Fibroblast of the conjunctiva (primary cell): ENCODE measurements at regions not wholly inside any gene's neighbourhood (a gene's known extent, or its start where the extent isn't known, plus 50 kb on each side); places are given as distances from the start of the nearest gene placed in this dataset.
"Not testable (repeated sequence)": the region's sequence is repeated elsewhere in the genome, so short reads cannot be mapped to it uniquely, and the experiment has no call there.

Experiments used
- DNase-seq: peaks from one replicate; pipeline ENCODE4 v3.0.0-alpha.2; 2010; ENCODE audit warnings: low read depth

- no peak for DNase-seq
Measured at GRCh38 chr1:103469801-103470200, 55.7 kb upstream of the RNPC3 start.

GRCh38 chr1:103467100-103467499, 58.4 kb upstream of the RNPC3 start:
- DNase-seq = no peak

GRCh38 chr1:103461161-103462105, 64.1 kb upstream of the RNPC3 start:
- peak; percentile 9 for DNase-seq

DNA sequence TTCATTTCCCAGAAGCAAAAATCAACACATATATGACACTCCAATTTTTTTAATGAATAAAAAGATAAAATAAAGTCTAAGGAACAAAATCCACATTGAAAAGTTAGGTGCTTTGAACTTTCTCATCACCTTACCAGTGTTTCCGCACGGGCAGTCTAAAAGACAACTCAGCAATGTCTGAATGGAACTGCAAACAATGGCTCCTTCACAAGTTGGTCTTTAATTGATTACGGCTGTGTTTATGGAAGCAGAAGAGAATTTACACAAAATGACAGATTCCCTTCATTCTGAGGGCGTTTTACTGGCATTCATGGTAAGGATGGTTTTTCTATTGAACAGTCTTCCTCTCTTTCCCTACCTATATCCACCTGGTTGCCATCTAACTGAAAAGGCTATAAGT, 65.0 kb upstream of the RNPC3 start:
- no peak for DNase-seq

DNA sequence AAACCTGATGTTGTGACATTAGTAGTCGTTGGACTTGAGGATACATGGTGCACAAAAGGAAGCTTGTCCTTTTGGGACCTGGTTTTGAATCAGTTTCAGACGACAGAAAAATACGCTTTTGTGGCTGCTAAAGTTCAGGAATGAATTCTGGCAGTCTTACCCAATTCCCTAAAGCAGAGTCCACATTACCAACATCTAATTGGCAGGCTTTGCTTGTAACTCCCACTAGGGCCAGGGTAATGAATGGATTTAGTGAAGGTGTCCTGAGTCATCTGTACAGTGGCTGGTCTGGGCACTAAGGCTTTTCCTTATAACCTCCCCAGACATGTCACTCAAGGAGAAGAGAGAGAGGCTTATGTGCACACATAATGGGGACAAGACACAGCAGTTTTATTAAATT, 66.2 kb upstream of the RNPC3 start:
- no peak for DNase-seq

GRCh38 chr1:103457886-103458455, 67.5 kb upstream of the RNPC3 start:
- no peak for DNase-seq

- DNase-seq = no peak
Measured at GRCh38 chr1:103448560-103448959, 76.9 kb upstream of the RNPC3 start.

GRCh38 chr1:103447471-103447870, 78.0 kb upstream of the RNPC3 start:
- no peak for DNase-seq

- DNase-seq = no peak
Measured at GRCh38 chr1:103441342-103441741, 84.2 kb upstream of the RNPC3 start.

GRCh38 chr1:103436568-103437100, 88.9 kb upstream of the RNPC3 start:
- not testable (repeated sequence) for DNase-seq

DNA sequence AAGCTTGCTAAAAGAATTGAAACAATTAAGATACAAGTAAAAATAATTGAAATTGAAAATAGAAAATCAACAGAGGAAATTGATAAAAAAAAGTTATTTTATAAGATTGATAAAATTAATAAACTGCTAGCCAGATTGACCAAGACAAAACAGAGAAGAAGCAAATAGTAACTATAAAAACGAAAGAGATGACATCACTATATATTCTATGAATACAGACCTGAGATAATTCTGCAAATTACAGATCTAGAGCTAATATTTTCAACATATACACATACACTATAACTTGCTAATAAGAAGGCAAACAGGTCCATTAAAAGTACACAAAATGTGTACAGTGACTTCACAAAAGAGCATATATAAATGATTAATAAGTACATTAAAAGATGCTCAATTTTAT, 90.1 kb upstream of the RNPC3 start:
- no peak for DNase-seq

DNA sequence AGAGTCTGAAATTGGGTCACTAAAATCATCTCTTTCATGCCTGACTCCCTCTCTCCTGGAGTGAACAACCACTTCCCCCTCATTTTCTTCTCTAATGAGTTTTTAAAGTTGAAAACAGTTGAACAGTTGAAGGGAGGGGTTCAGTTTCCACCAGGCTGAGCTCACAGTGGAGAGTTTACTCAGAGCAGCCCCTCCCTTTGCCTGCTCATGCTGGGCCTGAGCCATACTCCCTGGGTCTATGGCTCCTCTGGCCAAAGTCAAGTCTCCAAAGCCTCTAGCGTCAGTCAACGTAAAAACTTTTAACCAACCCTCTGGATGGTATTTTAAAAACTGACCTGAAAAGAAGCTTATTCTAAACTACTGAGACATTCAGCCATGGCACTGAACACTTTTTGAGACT, 100.8 kb upstream of the RNPC3 start:
- no peak for DNase-seq

DNA sequence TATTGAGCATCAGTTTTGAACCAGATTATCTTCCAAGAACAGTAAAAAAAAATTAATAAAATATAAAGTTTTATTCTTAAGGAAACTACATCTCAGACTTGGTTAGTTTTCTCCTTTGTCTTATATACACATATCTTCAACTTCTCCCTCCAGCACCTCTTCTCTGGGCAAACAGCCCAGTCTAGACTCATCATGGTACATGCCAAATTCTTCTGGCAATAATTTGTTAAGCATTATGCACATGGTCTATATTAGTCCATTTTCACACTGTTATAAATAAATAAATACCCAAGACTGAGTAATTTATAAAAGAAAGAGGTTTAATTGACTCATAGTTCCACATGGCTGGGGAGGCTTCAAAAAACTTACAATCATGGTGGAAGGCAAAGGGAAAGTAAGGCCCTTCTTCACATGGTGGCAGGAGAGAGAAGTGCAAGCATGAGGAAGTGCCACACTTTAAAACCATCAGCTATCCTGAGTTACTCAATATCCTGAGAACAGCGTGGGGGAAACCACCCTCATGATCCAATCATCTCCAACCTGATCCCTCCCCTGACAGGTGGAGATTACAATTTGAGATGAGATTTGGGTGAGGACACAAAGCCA, 108.7 kb upstream of the RNPC3 start:
- no peak for DNase-seq

- no peak for DNase-seq
Measured at GRCh38 chr1:103387898-103388297, 137.6 kb upstream of the RNPC3 start.

GRCh38 chr1:103373991-103374390, 151.5 kb upstream of the RNPC3 start:
- DNase-seq = no peak

GRCh38 chr1:103372866-103373265, 152.6 kb upstream of the RNPC3 start:
- DNase-seq = no peak

DNA sequence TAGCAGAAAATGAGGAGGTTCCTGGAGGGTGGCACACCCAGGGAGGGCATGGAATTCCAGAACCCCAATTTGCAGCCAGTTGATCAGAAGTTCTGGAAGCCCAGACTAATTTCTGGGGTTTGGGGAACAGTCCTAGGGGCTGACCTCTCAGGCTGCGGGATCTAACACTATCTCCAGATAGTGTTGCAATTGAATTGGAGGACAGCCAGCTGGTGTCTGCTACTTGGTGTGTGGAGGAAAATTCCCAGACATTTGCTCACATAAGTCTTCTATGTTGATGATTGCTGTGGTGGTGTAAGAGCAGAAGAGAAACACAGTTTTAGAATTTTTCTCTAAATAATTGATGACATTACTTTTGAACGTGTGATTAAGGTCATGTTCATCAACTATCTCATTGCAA, 154.3 kb upstream of the RNPC3 start:
- DNase-seq = no peak

GRCh38 chr1:103367186-103367585, 158.3 kb upstream of the RNPC3 start:
- DNase-seq = no peak

DNA sequence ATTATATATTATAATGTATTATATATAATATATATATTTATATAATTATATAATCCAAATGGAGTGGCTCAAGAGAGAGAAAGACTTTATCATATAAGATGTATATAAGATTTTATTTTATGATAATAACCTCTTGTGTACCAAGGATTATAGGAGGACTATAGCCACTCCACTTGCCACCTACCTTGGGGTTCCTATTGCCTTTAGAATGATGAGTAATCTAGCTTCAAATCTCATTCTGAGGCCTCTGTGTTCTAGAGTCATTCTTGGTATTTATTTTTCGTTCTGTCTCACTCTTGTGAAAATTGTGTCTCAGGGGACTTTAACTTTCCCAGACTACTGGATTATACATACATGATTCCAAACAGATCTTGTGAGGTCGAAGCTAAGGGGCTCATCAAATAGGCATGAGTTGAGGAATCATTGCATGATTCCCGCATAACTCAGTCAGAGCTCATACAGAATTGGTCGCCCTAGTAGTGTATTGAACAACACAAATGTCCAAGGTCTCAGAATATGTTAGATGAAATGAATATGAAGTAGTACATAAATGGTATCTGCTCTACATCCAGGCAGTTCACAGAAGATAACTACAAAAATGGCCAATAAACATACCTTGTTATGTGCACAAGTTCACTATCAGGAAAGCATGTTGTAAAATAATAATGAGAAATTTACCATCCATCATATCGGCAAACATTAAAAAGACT, 159.5 kb upstream of the RNPC3 start:
- no peak for DNase-seq

DNA sequence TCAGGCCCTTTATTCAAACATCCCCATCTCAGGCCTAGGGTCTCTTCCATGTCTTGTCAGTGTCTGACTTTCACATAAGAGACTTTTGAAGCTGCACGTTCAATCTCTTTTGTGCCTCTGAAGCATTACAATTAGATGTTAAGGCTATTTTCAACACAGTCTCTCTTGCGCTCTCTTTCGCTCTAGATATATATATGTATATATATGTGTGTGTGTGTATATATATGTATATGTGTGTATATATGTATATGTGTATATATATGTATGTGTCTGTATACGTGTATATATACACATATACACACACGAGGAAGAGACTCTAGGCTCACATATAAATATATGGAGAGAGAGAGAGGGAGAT, 162.5 kb upstream of the RNPC3 start:
- no peak for DNase-seq

GRCh38 chr1:103362348-103363007, 163.0 kb upstream of the RNPC3 start:
- DNase-seq = no peak

GRCh38 chr1:103353391-103353790, 172.1 kb upstream of the RNPC3 start:
- DNase-seq = peak; percentile 27
